Activated CD4-positive, alpha-beta memory T cell treated with anti-CD3 and anti-CD28 coated beads for 36 hours (primary cell): ENCODE measurements at regions not wholly inside any gene's neighbourhood (a gene's known extent, or its start where the extent isn't known, plus 50 kb on each side); places are given as distances from the start of the nearest gene placed in this dataset.

Experiments
- CTCF ChIA-PET: fragments of 350-600 bp; sonication (Branson Sonifier 250); formaldehyde crosslinking; loops from one replicate; lab custom pipeline; 2021; ENCODE audit warnings: antibody characterized with exemption, inconsistent platforms; lab: Charles Lee
- POLR2A ChIA-PET: fragments of 350-600 bp; sonication (Branson Sonifier 250); formaldehyde crosslinking; loops from one replicate; lab custom pipeline; 2021; ENCODE audit warnings: antibody characterized with exemption; lab: Charles Lee
- DNase-seq: peaks from one replicate; pipeline ENCODE4 v3.0.0-alpha.2; 2020
- H3K27ac Mint-ChIP-seq: one replicate; pipeline ENCODE4 v1.8.0; 2021; ENCODE audit warnings: mixed read lengths
- H3K27me3 Mint-ChIP-seq: one replicate; pipeline ENCODE4 v1.8.0; 2021; ENCODE audit warnings: mixed read lengths
- H3K36me3 Mint-ChIP-seq: one replicate; pipeline ENCODE4 v1.8.0; 2021; ENCODE audit warnings: mixed read lengths
- H3K4me1 Mint-ChIP-seq: one replicate; pipeline ENCODE4 v1.8.0; 2021; ENCODE audit warnings: low read depth, mixed read lengths
- H3K4me3 Mint-ChIP-seq: one replicate; pipeline ENCODE4 v1.8.0; 2021; ENCODE audit warnings: mild to moderate bottlenecking, mixed read lengths
- H3K9me3 Mint-ChIP-seq: one replicate; pipeline ENCODE4 v1.8.0; 2021; ENCODE audit warnings: mixed read lengths
- intact Hi-C: fragments of 100-400 bp; cut with micrococcal nuclease; formaldehyde crosslinking; loops from one replicate; pipeline ENCODE4 v1.15.1; 2023

DNA sequence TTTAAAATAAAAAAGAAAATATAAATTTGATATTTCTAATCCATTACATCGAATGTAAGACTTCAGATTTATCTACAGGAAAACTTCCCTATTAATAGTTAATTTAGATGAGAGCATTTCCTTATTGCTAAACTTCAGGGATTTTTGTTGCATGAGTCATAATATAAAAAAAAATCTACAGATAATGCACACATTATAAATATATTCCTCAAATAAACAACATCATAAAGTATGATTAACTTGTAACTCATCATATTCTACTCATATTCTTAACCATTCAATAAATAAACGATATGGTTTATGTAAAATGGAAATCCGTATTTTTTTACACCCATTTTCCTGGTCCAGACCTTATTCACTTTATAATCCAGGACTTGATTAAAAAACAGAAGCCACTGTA, 477.0 kb downstream of the EPHA3 start:
- CTCF ChIA-PET, result no interaction called here
- intact Hi-C loops, result no loop called here
- Mint-ChIP-seq H3K27me3 (no peaks in the 10 kb centered on the region), H3K4me1 (no peaks in the 10 kb centered on the region), H3K9me3 (peaks cover 5% of the 10 kb centered on the region), H3K4me3 (no peak overlapping the region), H3K27ac (no peak overlapping the region), H3K36me3 (no peaks in the 10 kb centered on the region)
- POLR2A ChIA-PET, result no interaction called here
- no peak for DNase-seq

GRCh38 chr3:89586256-89586655, 478.8 kb downstream of the EPHA3 start:
- no peaks in the 10 kb centered on the region for H3K27me3 Mint-ChIP-seq
- intact Hi-C loops, result no loop called here
- no peaks in the 10 kb centered on the region for H3K36me3 Mint-ChIP-seq
- no peaks in the 10 kb centered on the region for H3K4me1 Mint-ChIP-seq
- CTCF ChIA-PET, result no interaction called here
- DNase-seq, result no peak
- H3K9me3 Mint-ChIP-seq, result peaks cover 2% of the 10 kb centered on the region
- H3K27ac Mint-ChIP-seq, result no peak overlapping the region
- no peak overlapping the region for H3K4me3 Mint-ChIP-seq
- POLR2A ChIA-PET, result no interaction called here

DNA sequence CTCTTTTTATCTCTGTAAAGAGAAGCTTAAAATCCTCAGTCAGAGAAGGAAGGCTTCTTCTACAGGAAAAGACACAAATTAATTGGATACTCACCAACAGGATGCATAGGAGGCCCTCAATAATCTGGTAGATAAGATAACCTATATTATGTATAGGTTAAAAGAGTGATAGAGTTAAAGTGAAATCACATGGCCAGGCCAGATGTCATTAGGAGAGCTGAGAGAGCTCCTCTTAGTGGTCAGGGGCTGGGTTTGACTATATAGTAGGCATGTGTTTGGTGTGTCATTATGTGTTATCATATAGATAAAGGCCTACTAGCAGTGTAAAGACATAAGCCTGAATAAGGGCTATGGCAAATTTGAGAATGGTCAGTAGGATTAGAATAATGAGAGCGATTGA, 479.3 kb downstream of the EPHA3 start:
- H3K36me3 Mint-ChIP-seq, result no peaks in the 10 kb centered on the region
- no peaks in the 10 kb centered on the region for H3K4me1 Mint-ChIP-seq
- H3K9me3 Mint-ChIP-seq, result peaks cover 2% of the 10 kb centered on the region
- no peak for DNase-seq
- H3K27ac Mint-ChIP-seq, result no peak overlapping the region
- H3K4me3 Mint-ChIP-seq, result no peak overlapping the region
- intact Hi-C loops, result no loop called here
- no peaks in the 10 kb centered on the region for H3K27me3 Mint-ChIP-seq
- POLR2A ChIA-PET, result no interaction called here
- CTCF ChIA-PET, result no interaction called here

GRCh38 chr3:89606151-89606550, 498.7 kb downstream of the EPHA3 start:
- H3K9me3 Mint-ChIP-seq, result peaks cover 5% of the 10 kb centered on the region
- POLR2A ChIA-PET, result no interaction called here
- CTCF ChIA-PET, result no interaction called here

GRCh38 chr3:89612027-89612426, 504.6 kb downstream of the EPHA3 start:
- Mint-ChIP-seq H3K4me3 (no peak overlapping the region), H3K4me1 (no peaks in the 10 kb centered on the region), H3K36me3 (no peaks in the 10 kb centered on the region), H3K27me3 (no peaks in the 10 kb centered on the region), H3K9me3 (peaks cover 22% of the 10 kb centered on the region), H3K27ac (no peak overlapping the region)
- intact Hi-C loops, result no loop called here
- ChIA-PET CTCF (no interaction called here), POLR2A (no interaction called here)
- no peak for DNase-seq

More at GRCh38 chr3:89606151-89606550, 498.7 kb downstream of the EPHA3 start:
- Mint-ChIP-seq H3K36me3 (no peaks in the 10 kb centered on the region), H3K27me3 (no peaks in the 10 kb centered on the region), H3K4me3 (no peak overlapping the region), H3K4me1 (no peaks in the 10 kb centered on the region), H3K27ac (no peak overlapping the region)
- DNase-seq, result no peak
- intact Hi-C loops, result no loop called here

DNA sequence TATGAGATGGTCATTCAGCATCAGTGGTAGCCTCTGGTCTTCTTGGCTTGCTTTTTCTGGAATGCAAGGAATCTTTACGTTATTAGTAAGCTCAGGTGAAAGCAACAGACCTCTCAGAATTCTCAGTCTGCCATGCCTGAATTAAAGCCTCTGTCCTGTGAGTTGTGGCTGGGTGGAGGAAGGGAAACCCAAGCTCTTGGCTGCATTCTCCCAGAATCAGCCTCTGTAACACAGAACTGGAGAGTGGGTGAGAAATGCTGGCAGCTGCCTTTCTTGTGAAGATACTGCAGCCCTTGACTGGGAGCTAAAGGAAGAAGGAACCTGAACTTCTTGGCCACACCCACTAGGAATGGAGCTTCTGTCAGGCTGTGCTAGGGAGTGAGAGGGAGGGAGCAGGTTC, 505.8 kb downstream of the EPHA3 start:
- POLR2A ChIA-PET, result no interaction called here
- no peaks in the 10 kb centered on the region for H3K27me3 Mint-ChIP-seq

DNA sequence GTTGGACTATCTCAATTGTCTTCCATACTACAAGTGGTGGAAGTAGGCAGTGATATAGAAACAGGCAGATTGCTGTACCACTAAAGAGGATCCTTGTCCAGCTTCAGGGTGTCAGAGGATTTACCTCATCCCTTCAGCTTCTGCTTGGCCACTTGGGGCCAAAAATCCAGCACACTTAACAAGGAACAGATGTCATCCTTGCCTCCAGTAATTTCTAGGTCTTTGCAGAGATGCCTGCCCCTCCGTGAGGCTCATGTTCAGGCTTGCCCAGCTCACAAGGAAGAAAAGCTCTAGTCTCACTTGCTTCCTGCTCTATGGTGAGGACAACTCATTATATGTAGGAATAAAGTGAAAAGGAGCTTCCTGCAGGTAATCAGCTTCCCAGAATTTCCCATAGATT, 510.3 kb downstream of the EPHA3 start:
- Mint-ChIP-seq H3K9me3 (peaks cover 16% of the 10 kb centered on the region), H3K4me3 (no peak overlapping the region), H3K27me3 (no peaks in the 10 kb centered on the region), H3K4me1 (no peaks in the 10 kb centered on the region), H3K27ac (no peak overlapping the region), H3K36me3 (no peaks in the 10 kb centered on the region)
- ChIA-PET CTCF (no interaction called here), POLR2A (no interaction called here)
- DNase-seq, result no peak
- intact Hi-C loops, result no loop called here

More for the DNA sequence above, 505.8 kb downstream of the EPHA3 start:
- DNase-seq, result no peak
- H3K4me1 Mint-ChIP-seq, result no peaks in the 10 kb centered on the region
- peaks cover 20% of the 10 kb centered on the region for H3K9me3 Mint-ChIP-seq
- H3K36me3 Mint-ChIP-seq, result no peaks in the 10 kb centered on the region
- intact Hi-C loops, result no loop called here
- no peak overlapping the region for H3K4me3 Mint-ChIP-seq
- CTCF ChIA-PET, result no interaction called here
- no peak overlapping the region for H3K27ac Mint-ChIP-seq

DNA sequence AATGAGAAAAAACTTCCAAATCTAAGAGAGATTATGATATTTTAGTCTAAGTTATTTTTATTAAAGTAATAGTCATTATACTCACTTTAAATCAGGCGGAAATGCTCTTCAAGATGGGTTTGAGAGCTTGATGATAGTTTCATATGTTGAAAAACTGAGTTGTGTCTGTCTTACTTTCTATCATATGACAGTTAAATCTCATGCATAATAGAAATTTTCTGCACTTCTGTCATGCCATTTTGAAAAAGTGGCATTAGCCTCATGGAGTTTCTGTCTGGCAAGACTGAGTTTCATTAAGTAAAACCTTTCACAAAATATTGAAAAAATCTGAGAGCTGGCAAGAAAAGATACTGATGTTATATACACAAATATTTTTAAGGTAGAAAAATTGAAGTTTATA, 511.8 kb downstream of the EPHA3 start:
- Mint-ChIP-seq H3K9me3 (peaks cover 7% of the 10 kb centered on the region), H3K36me3 (no peaks in the 10 kb centered on the region), H3K27ac (no peak overlapping the region), H3K4me3 (no peak overlapping the region), H3K27me3 (no peaks in the 10 kb centered on the region), H3K4me1 (no peaks in the 10 kb centered on the region)
- ChIA-PET POLR2A (no interaction called here), CTCF (no interaction called here)
- DNase-seq, result no peak
- intact Hi-C loops, result no loop called here

- CTCF ChIA-PET, result no interaction called here
- DNase-seq, result no peak
- Mint-ChIP-seq H3K4me3 (no peak overlapping the region), H3K4me1 (no peaks in the 10 kb centered on the region), H3K27me3 (no peaks in the 10 kb centered on the region), H3K36me3 (no peaks in the 10 kb centered on the region), H3K27ac (no peak overlapping the region), H3K9me3 (peaks cover 5% of the 10 kb centered on the region)
- intact Hi-C loops, result no loop called here
- POLR2A ChIA-PET, result no interaction called here
Observed at GRCh38 chr3:89622063-89622700, 514.8 kb downstream of the EPHA3 start.

DNA sequence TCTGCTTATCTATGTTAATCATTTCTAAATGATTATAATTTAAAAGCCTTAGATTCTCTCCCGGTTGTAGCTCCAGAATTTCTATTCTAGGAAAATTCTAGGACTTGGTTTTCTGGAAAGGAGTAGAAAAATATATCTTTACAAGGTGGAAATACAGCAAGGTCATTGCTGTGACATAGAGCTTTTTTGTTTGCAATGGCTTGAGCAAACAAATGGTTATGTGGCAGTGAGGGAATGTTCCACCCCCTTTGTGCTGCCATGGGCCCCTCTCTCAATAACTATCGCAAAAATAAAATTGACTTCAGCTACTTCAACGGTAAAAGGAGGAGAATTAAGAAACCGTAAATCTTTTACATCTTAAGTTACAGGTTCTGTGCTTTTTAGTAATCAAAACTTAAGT, 517.1 kb downstream of the EPHA3 start:
- Mint-ChIP-seq H3K4me1 (no peaks in the 10 kb centered on the region), H3K27me3 (no peaks in the 10 kb centered on the region), H3K9me3 (peaks cover 8% of the 10 kb centered on the region), H3K27ac (no peak overlapping the region), H3K36me3 (no peaks in the 10 kb centered on the region), H3K4me3 (no peak overlapping the region)
- no peak for DNase-seq
- ChIA-PET CTCF (no interaction called here), POLR2A (no interaction called here)
- intact Hi-C loops, result no loop called here

DNA sequence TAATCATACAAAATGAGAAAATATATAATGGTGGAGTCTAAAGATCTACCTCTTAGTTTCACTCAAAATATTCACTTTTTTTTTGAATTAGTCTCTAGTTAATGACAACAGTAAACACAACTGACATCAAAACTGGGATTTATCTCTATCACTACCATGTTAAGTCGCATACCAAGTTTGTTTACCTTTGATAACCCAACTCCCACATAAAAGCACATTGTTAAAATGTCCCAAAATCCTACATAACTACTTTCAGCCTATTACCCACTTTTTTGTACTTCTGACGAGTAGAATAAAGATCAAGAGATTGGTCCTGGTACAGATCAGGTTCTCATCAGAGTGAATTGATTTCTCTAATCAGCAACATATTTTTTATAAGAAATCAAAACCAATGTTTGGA, 518.5 kb downstream of the EPHA3 start:
- CTCF ChIA-PET, result no interaction called here
- POLR2A ChIA-PET, result no interaction called here
- intact Hi-C loops, result no loop called here
- Mint-ChIP-seq H3K27ac (no peak overlapping the region), H3K4me3 (no peak overlapping the region), H3K27me3 (no peaks in the 10 kb centered on the region), H3K4me1 (no peaks in the 10 kb centered on the region), H3K36me3 (no peaks in the 10 kb centered on the region), H3K9me3 (peaks cover 14% of the 10 kb centered on the region)
- no peak for DNase-seq

DNA sequence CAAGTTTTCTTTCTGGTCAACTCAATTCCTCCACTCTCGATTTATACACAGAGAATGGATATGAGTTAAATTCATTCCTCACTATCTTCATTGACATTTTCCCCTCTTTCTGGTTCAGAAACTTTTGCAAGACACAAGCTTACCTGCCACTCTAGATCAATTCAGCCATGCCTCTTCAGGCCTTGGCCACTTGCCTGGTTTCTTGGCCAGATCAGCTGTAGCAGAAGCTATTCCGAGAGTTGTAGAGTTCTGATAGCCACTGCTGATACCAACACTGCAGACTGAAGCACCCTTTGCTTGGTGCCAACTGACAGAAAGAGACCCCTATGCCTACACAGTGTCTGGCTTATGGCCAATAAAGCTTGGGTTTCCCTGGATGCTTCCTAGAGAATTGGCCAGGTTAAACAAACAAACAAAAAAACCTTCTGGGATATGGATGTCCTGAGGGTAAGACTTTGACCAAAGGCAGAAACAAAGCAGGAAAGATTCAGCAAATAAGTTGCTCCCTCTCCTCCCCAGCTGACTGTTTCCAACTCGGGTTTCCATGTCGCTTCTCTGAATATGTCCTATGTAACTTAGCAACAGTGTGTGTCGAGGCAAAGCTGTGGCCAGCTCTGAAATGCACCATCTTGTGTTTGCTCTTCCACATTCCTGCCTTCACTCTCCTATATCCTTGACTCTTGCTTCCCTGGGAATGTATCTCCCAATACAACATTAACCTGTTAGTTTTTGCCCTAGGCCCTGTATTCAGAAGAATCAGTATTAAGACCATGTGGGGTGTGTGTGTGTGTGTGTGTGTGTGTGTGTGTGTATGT, 521.6 kb downstream of the EPHA3 start:
- POLR2A ChIA-PET, result no interaction called here

DNA sequence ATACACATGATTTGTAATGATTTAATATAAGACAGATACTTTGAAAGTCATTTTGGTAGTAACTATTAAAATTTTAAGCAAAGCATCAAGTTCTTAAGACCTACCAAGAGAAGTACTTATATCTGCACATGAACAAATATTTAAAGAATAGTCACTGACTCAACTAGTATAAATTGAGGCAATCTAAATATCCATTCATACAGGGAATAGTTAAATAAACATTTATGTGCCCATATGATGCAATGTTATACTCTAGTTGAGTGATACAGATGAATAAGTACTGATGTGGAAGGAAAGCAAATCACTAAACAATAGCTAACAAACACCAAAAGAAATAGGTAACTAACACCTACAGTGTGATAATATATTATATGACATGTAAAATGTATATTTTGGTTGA, 527.7 kb downstream of the EPHA3 start:
- Mint-ChIP-seq H3K27me3 (no peaks in the 10 kb centered on the region), H3K4me1 (no peaks in the 10 kb centered on the region), H3K4me3 (no peak overlapping the region), H3K9me3 (peaks cover 13% of the 10 kb centered on the region), H3K27ac (no peak overlapping the region), H3K36me3 (no peaks in the 10 kb centered on the region)
- intact Hi-C loops, result no loop called here
- POLR2A ChIA-PET, result no interaction called here
- CTCF ChIA-PET, result no interaction called here
- no peak for DNase-seq

More for the DNA sequence above, 521.6 kb downstream of the EPHA3 start:
- Mint-ChIP-seq H3K9me3 (peaks cover 15% of the 10 kb centered on the region), H3K36me3 (no peaks in the 10 kb centered on the region), H3K4me1 (no peaks in the 10 kb centered on the region), H3K27ac (no peak overlapping the region), H3K4me3 (no peak overlapping the region), H3K27me3 (no peaks in the 10 kb centered on the region)
- intact Hi-C loops, result no loop called here
- DNase-seq, result no peak
- CTCF ChIA-PET, result no interaction called here
